Superior temporal gyrus (tissue), 1 donor: ENCODE measurements at regions not wholly inside any gene's neighbourhood (a gene's known extent, or its start where the extent isn't known, plus 50 kb on each side); places are given as distances from the start of the nearest gene placed in this dataset.
"Not testable (repeated sequence)": the region's sequence is repeated elsewhere in the genome, so short reads cannot be mapped to it uniquely, and the experiment has no call there.

Experiments
- DNase-seq: peaks from one replicate; pipeline ENCODE4 v3.0.0-alpha.2; 2016; ENCODE audit errors: extremely low spot score

GRCh38 chr21:28282833-28283232, 709.8 kb downstream of the LTN1 start:
- no peak for DNase-seq

GRCh38 chr21:28281357-28281756, 711.3 kb downstream of the LTN1 start:
- DNase-seq, result not testable (repeated sequence)

DNA sequence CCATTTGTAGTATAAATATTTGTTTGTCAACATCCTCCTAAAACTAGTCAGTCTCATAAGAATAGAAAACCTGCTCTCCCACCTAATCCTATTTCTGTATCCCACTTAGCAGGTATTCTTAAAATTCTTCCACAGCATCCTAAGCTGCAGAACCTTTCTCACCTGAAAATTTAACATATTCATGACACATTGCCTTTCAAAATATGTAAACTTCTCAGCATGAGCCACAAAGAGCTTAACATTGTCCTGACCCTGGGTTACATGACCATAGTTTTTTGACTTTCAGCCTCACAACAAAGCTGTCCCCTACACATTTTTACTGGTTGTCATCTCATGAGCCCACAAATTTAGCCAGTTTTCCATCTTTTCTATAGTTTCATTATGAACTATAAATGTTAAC, 712.1 kb downstream of the LTN1 start:
- no peak for DNase-seq

DNA sequence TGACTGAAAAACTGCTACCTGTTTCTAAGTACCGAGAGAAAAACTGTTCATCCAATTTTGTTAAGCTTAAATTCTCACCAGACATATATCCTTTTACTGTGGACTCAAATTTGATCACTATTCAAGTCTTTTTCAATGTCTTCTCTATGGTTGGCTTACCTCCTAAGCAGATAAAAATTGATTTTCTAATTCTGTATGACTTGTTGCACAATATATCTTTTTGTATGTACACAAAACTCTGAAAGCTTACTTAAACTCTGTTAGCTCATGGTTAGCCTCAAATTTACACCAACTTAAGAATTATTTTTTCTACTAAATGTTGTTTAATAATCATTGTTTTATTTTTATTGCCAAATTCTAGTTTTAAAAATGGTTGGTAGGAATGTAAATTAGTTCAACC, 715.4 kb downstream of the LTN1 start:
- DNase-seq, result no peak

GRCh38 chr21:28272272-28272992, 720.2 kb downstream of the LTN1 start:
- no peak for DNase-seq

DNA sequence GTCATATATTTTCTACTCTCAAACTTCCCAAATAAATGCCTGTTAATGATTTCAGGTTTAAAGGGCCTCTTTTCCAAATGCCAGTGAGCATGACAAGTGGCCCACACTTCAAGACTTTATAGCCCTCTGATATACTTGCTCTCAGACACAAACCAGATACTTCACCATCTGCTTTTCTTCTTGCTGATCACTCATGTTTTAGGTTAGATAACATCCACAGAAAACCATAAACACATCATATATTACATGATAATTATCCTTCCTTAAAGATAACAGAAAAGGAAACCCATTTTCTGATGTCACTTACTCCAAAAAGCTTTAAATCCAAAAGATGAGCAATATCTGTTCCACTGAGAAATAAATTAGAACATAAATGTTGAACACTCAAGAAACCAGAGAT, 723.5 kb downstream of the LTN1 start:
- no peak for DNase-seq

- DNase-seq, result no peak
These were observed 724.0 kb downstream of the LTN1 start for GRCh38 chr21:28268685-28269084.

- no peak for DNase-seq
These were observed 725.2 kb downstream of the LTN1 start for GRCh38 chr21:28267449-28267848.

DNA sequence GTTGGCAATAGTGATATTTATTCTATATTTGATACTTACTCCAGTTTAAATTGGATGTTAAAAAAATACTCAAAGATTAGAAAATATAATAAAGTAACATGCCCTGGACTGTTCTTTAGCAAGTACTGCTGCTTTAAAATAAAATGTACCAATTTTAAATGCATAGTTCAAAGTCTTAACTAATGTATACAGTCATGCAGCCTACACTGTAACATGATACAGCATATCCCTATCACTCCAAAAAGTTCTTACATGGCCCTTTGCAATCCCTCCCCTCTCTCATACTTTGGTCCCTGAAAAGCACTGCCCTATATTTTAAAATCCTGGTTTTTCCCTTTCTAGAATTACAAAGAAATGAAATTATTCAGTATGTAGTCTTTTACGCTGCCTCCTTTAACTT, 726.6 kb downstream of the LTN1 start:
- DNase-seq, result no peak

- DNase-seq, result no peak
These were observed 728.7 kb downstream of the LTN1 start for GRCh38 chr21:28263974-28264373.

- no peak for DNase-seq
These were observed 731.4 kb downstream of the LTN1 start for GRCh38 chr21:28261298-28261697.

GRCh38 chr21:28257276-28257675, 735.4 kb downstream of the LTN1 start:
- DNase-seq, result no peak

- DNase-seq, result no peak
These were observed 735.8 kb downstream of the LTN1 start for GRCh38 chr21:28256837-28257236.

DNA sequence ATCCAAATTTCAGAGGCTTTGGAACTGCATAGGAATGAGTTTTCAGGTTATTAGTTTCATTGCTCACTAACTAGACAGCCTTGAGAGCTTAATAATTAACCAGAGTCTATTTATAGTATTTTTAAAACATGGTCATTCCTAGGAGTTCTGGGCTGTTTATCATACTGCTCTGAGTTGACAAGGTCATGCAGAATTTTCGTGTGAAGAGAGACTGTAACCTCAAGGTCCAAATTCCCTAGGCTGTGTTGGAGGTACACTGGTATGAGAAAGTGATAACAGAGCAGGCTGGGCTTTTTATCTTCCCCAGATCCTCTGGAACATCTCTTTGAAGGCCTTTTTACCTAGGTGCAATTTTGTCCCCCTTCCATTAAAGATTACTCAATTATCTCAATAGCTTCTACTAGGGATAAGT, 736.3 kb downstream of the LTN1 start:
- DNase-seq, result no peak

GRCh38 chr21:28253961-28254360, 738.7 kb downstream of the LTN1 start:
- DNase-seq, result no peak

DNA sequence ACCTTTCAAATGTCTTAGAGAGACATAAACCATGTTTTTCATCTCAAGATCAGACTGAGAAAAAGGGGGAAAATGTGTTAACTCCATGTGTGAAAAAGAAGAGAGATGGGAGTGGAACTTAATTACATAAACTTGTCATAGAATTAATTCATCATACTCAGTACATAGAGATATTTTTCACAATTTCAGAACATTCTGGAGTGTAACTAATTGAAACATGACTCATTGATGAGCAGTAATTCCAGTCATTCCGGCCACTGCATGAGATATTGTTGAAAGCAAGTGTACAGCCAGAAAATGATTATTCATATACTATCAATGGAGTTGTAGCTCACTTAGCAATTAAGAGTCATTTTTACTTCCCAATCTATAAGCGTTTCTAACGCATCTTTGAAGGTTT, 739.3 kb downstream of the LTN1 start:
- no peak for DNase-seq

GRCh38 chr21:28252928-28253327, 739.7 kb downstream of the LTN1 start:
- no peak for DNase-seq

DNA sequence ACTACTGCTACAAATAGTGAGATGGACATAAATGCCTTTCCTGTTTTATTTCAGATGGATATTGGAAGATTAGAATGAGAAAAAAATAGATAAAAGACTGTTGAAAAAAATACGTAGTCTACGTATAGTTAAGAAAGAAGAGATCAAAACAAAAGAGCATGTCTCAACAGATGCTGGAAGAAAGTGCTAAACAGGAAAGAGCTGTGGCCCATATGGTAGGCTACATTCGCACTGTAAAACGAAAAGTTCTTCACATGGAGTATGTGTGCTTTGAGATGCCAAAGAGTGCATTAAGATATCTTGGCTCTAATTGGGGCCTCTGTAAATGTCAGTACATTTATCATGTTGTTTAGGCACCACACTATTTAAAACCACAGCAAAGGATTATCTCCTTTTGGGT, 741.7 kb downstream of the LTN1 start:
- no peak for DNase-seq

- DNase-seq, result no peak
These were observed 745.1 kb downstream of the LTN1 start for GRCh38 chr21:28247454-28248020.

DNA sequence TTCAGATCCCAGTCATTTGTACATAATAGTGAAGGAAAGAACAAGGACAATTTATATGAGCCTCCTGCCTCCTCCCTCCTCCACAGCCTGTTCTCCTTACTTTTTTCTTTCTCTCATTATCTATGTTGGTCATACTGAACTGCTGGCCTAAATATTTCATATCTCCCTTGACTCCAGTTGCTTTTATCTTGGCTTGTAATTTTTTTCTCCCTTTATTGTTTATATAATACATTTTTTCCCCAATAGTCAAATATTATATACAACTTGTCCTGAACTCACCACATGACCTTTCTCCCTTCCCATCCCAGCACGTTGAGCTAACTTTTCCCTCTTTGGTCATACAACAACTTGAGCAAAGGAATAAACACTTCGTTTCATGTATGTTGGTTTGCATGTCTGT, 752.1 kb downstream of the LTN1 start:
- DNase-seq, result no peak

- DNase-seq, result no peak
These were observed 753.3 kb downstream of the LTN1 start for GRCh38 chr21:28239340-28239739.

DNA sequence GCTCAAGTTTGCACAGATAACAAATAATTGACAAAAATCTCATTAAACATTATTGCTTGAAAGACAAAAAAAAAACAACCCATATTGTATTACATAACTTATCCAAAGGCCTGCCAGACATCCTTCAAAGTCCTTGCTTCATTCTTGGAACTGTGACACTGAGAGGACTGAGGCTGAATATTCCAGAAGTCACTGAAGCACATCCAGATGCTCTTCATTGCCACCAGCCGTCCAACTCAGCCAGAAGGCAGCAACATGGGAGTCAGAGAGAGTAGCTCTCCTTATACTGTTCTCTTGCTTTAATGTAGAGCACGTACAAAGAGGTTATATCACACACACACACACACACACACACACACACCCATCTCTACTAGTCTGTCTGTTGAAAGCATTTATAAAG, 755.0 kb downstream of the LTN1 start:
- no peak for DNase-seq

DNA sequence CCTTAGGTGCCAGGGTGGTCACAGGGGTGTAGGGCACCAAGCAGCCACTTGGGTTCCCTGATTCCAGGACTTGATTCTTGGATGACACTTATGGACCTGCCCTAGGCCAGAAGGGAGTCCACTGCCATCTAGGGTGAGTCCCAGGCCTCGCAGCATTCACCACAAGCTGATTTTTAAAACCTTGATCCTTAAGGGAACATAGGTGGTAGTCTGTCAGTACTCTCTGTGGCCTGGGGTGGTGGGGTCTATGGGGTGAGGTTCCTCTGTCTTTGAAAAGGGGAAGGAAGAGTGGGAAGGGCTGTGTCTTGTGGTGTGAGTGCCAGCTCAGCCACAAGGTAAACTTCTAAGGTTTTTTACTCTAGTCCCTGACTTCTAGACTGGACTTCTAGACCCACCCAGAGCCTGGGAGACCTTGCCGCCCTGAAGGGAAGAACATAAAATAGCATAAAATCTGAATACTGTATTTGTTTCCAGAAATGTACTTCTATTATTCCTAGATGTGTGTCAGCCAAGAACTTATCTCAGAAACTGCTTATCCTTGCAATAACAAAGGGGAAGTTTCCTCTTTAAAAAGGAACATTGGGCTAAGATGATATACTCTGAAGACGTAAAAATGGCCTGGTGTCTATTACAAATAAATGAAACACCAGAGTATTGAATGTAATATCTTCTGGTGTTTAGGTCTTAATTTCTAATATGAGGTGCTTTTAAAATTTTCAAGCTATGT, 757.3 kb downstream of the LTN1 start:
- no peak for DNase-seq
